ENCODE measurements at regions not wholly inside any gene's neighbourhood (a gene's known extent, or its start where the extent isn't known, plus 50 kb on each side); places are given as distances from the start of the nearest gene placed in this dataset.

DNA sequence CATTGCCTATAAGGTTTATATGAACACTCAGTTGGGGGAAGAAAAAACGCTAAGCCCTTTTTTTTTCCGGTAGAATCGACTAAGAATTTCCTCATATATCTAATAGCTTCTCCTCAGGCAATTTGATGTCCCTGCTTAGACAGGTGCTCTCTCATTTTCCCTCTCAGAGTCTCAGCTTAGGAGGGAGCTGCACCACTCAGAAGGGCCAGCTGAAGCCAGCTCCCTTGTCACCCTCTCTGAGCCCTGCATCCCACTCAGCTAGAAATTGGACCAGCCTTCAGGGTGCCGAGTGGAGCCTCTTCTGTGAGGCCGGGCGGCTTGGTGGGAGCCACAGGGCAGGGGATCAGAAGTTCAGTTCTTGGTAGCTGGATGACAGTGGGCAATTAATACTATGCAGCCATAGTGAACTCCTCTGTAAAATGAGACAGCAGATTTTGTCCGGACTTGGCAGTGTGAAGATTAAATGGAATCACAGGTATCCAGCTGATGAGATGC, 368.5 kb downstream of the MAFB start:
- no peak for TF ChIP-seq CTCF (IDR thresholded peaks at IDR 0.05; ENCODE audit: control extremely low read depth, extremely low read depth, low read depth, missing control alignments)
- ChIA-PET POLR2A (no interaction called here), CTCF (interaction anchor here (1.4 kb wide), 1 partner anchor 14 kb away, joined by 3 read pairs; no protein-coding TSS in a partner anchor)
- DNase-seq (ENCODE audit: extremely low spot score): no peak

DNA sequence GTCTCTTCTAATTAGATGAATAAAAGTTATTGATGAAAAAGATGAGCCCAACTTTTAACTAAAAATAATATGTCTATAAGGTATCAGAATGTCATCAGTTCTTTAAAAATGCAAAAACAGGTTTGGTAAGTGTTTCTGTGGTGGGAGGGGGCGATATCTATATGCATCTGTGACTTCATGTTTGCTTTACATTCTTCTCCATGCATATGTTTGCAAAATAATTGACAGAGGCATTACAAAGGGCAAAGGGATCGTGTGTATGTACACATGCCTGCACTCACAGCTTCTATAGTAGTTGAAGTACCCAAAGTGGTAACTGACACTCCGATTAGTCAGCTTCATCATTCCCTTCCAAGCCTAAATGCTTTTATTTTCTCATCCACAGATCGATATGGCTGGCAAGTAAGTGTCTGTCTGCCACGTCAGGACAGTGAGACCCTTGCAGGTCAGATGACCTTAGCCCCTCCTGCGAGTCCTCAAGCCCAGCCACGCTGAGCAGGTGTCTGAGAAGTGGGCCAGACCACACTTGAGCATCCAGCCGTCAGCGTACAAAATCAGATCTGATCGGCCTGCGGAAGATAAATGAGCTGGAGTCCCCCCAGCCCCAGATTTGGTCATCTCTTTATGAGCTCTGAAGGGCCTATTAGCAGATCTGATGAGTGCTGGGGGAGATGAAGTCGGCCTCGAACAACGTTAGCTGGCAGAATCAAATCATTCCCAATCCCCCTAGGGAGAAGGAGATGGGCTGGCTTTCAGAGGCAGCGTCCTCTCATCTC, 369.1 kb downstream of the MAFB start:
- no peak for TF ChIP-seq CTCF (IDR thresholded peaks at IDR 0.05; ENCODE audit: control extremely low read depth, extremely low read depth, low read depth, missing control alignments)
- no peak for DNase-seq (ENCODE audit: extremely low spot score)

GRCh38 chr20:40319056-40319455, 370.0 kb downstream of the MAFB start:
- no peak for DNase-seq (ENCODE audit: extremely low spot score)
- CTCF ChIA-PET: no interaction called here
- no peak for TF ChIP-seq CTCF (IDR thresholded peaks at IDR 0.05; ENCODE audit: control extremely low read depth, extremely low read depth, low read depth, missing control alignments)
- POLR2A ChIA-PET: no interaction called here

More for the DNA sequence above, 369.1 kb downstream of the MAFB start:
- ChIA-PET CTCF (interaction anchor here (1.4 kb wide), 1 partner anchor 15 kb away, joined by 3 read pairs; no protein-coding TSS in a partner anchor), POLR2A (no interaction called here)

GRCh38 chr20:40317156-40317790, 371.8 kb downstream of the MAFB start:
- DNase-seq (ENCODE audit: extremely low spot score): no peak
- ChIA-PET CTCF (no interaction called here), POLR2A (no interaction called here)
- TF ChIP-seq CTCF (IDR thresholded peaks at IDR 0.05; ENCODE audit: control extremely low read depth, extremely low read depth, low read depth, missing control alignments): no peak

GRCh38 chr20:40314278-40314677, 374.8 kb downstream of the MAFB start:
- TF ChIP-seq CTCF (IDR thresholded peaks at IDR 0.05; ENCODE audit: control extremely low read depth, extremely low read depth, low read depth, missing control alignments): no peak
- DNase-seq (ENCODE audit: extremely low spot score): no peak
- ChIA-PET POLR2A (no interaction called here), CTCF (no interaction called here)

DNA sequence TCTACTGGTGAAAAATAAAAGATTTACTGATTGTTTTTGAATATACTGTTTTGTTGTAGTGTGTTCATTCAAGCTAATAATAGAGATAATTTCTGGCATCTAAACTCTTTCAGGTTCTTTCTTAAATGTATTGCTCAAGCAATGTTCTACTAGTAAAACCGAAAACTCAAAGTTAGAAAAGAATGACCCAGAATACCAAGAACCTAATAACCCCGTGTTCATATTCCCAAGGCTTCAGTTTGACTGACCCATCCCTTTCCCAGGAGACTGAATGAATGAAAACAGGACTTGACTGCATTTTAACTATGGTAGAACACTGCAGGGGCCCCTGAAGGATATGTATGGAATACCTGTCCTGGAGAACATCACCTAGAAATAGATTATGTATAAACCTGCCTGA, 375.3 kb downstream of the MAFB start:
- POLR2A ChIA-PET: no interaction called here
- CTCF ChIA-PET: no interaction called here
- no peak for TF ChIP-seq CTCF (IDR thresholded peaks at IDR 0.05; ENCODE audit: control extremely low read depth, extremely low read depth, low read depth, missing control alignments)
- DNase-seq (ENCODE audit: extremely low spot score): no peak

All from GM10248 (cell line).